ENCODE measurements at regions not wholly inside any gene's neighbourhood (a gene's known extent, or its start where the extent isn't known, plus 50 kb on each side); places are given as distances from the start of the nearest gene placed in this dataset.
"Not testable (repeated sequence)": the region's sequence is repeated elsewhere in the genome, so short reads cannot be mapped to it uniquely, and the experiment has no call there.

DNA sequence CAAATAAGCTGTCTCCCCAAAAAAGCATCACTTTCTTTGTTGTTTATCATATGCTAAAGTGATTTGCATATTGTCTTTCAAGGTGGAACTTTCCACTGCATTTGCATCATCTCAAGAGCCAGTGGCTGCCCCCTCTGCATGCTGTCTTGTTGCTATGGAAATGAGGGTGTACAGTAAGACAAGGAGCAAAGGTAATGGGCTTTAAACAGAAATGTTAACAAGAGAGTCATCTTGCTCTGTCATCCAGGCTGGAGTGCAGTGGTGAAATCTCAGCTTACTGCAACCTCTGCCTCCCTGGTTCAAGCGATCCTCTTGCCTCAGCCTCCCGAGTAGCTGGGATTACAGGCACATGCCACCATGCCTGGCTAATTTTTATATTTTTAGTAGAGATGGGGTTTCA lies 159.2 kb downstream of the ENC1 start:
- H3K4me3 ChIP-seq (ENCODE audit: control insufficient read depth in 1 of 2, extremely low read depth in 1 of 2, low read length in 1 of 2); H3K9me3 Mint-ChIP-seq; H3K27me3 Mint-ChIP-seq; H3K27ac ChIP-seq (ENCODE audit: low read length); POLR2A ChIA-PET; CTCF ChIA-PET; H3K27ac Mint-ChIP-seq; DNase-seq; H3K9me3 ChIP-seq; ATAC-seq (replicated peaks in 1 of 4); H3K36me3 ChIP-seq (ENCODE audit: control insufficient read depth in 2 of 2, extremely low read depth in 1 of 2, insufficient read depth in 1 of 2, low read length in 1 of 2); H3K36me3 Mint-ChIP-seq; H3K4me1 Mint-ChIP-seq; H3K27me3 ChIP-seq (replicated peaks in 1 of 2; ENCODE audit: control insufficient read depth in 2 of 2, extremely low read depth in 1 of 2, insufficient read depth in 2 of 2, low read length in 1 of 2); H3K4me1 ChIP-seq (ENCODE audit: control insufficient read depth in 1 of 2, extremely low read depth in 1 of 2, insufficient read depth in 2 of 2, low read length in 2 of 2); H3K4me3 Mint-ChIP-seq: not testable (repeated sequence)
- WGBS (ENCODE audit: insufficient coverage): no CpG with 5 or more reads among the region's 2 CpGs

DNA sequence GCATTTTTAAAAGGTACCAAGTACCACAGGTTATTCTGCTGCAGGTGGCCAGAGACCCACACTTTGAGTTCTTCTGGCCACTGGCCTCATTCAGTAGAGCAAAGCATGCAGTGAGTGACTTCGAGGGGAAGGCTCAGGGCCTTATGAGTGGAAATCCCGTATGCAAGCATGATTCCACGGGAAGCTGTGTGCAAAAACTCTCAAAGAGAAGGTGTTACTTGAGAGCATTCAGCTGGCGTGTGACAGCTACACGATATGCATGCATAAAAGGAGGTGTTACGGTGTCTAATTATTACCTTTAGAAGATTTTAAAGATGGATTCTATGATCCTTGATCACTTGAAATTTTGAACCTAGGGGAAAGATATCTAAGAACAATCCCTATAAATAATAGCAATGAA lies 160.3 kb downstream of the ENC1 start:
- no peaks in the 10 kb centered on the region for H3K36me3 Mint-ChIP-seq
- Histone ChIP-seq H3K4me1 (ENCODE audit: control insufficient read depth in 1 of 2, extremely low read depth in 1 of 2, insufficient read depth in 2 of 2, low read length in 2 of 2) (no peaks in the 10 kb centered on the region), H3K36me3 (ENCODE audit: control insufficient read depth in 2 of 2, extremely low read depth in 1 of 2, insufficient read depth in 1 of 2, low read length in 1 of 2) (no peaks in the 10 kb centered on the region), H3K9me3 (no peaks in the 10 kb centered on the region), H3K4me3 (ENCODE audit: control insufficient read depth in 1 of 2, extremely low read depth in 1 of 2, low read length in 1 of 2) (no peak overlapping the region), H3K27me3 (replicated peaks in 1 of 2; ENCODE audit: control insufficient read depth in 2 of 2, extremely low read depth in 1 of 2, insufficient read depth in 2 of 2, low read length in 1 of 2) (peaks cover 0 to 6% of the 10 kb centered on the region in 2 experiments), H3K27ac (ENCODE audit: low read length) (no peak overlapping the region)
- H3K4me3 Mint-ChIP-seq: no peak overlapping the region
- ATAC-seq (replicated peaks in 1 of 4) (no peak), DNase-seq (no peak)
- H3K4me1 Mint-ChIP-seq: peaks cover 0 to 2% (median 0%) of the 10 kb centered on the region in 3 donors
- no peaks in the 10 kb centered on the region for H3K9me3 Mint-ChIP-seq
- POLR2A ChIA-PET: no interaction called here
- WGBS (ENCODE audit: insufficient coverage): 78% methylated on average over 3 of the region's 6 CpGs
- CTCF ChIA-PET: no interaction called here
- H3K27ac Mint-ChIP-seq: no peak overlapping the region
- H3K27me3 Mint-ChIP-seq: peaks cover 2 to 3% of the 10 kb centered on the region in 2 donors

DNA sequence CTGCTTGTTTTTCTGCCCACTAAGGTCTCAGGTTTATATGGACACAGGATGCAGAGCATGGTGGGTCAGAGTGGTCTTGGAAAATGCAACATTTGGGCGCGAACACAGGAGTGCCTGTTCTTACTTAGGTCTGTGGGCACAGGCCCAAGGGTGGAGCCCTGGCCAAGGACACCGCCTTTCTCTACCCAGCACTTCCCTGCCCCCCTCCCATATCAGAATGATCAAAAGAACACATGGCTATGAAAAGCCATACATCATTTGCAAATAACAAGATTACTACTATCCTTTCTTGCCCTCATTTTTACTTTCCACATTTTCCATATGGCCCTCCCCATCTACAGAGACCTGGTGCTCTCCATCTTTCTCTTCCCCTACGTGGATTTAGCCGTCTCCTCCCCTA lies 162.2 kb downstream of the ENC1 start:
- ChIA-PET POLR2A (no interaction called here), CTCF (no interaction called here)
- H3K27ac Mint-ChIP-seq: no peak overlapping the region
- no peaks in the 10 kb centered on the region for H3K9me3 Mint-ChIP-seq
- no peak overlapping the region for H3K4me3 Mint-ChIP-seq
- H3K9me3 ChIP-seq: no peaks in the 10 kb centered on the region
- no peak overlapping the region for H3K4me3 ChIP-seq (ENCODE audit: control insufficient read depth in 1 of 2, extremely low read depth in 1 of 2, low read length in 1 of 2)
- no peaks in the 10 kb centered on the region for H3K36me3 Mint-ChIP-seq
- peaks cover 2 to 3% of the 10 kb centered on the region in 2 donors for H3K27me3 Mint-ChIP-seq
- no peaks in the 10 kb centered on the region for H3K4me1 ChIP-seq (ENCODE audit: control insufficient read depth in 1 of 2, extremely low read depth in 1 of 2, insufficient read depth in 2 of 2, low read length in 2 of 2)
- 68% methylated on average over 3 of the region's 5 CpGs for WGBS (ENCODE audit: insufficient coverage)
- ATAC-seq (replicated peaks in 1 of 4): no peak
- H3K36me3 ChIP-seq (ENCODE audit: control insufficient read depth in 2 of 2, extremely low read depth in 1 of 2, insufficient read depth in 1 of 2, low read length in 1 of 2): no peaks in the 10 kb centered on the region
- no peak overlapping the region for H3K27ac ChIP-seq (ENCODE audit: low read length)
- no peak for DNase-seq
- peaks cover 0 to 2% (median 0%) of the 10 kb centered on the region in 3 donors for H3K4me1 Mint-ChIP-seq
- peaks cover 0 to 6% of the 10 kb centered on the region in 2 experiments for H3K27me3 ChIP-seq (replicated peaks in 1 of 2; ENCODE audit: control insufficient read depth in 2 of 2, extremely low read depth in 1 of 2, insufficient read depth in 2 of 2, low read length in 1 of 2)

DNA sequence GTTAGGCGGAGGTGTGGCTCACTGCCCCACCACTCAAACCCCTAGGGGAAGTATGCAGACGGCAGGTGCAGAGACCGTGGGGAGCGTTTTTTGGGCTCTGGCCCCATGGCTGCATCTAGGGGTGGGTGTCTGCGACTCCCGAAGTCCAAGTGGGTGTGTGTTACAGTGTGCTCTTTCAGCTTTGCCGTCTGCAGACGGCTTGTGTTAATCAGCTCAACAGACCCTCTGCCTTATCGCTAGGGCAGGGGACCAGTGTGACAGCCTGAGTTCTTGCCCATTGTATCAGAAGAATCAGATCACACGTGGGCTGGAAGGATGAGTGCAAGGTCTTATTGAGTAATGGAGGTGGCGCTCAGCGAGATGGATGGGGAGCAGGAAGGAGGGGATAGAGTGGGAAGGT lies 162.8 kb downstream of the ENC1 start:
- peaks cover 2 to 3% of the 10 kb centered on the region in 2 donors for H3K27me3 Mint-ChIP-seq
- peaks cover 0 to 6% of the 10 kb centered on the region in 2 experiments for H3K27me3 ChIP-seq (replicated peaks in 1 of 2; ENCODE audit: control insufficient read depth in 2 of 2, extremely low read depth in 1 of 2, insufficient read depth in 2 of 2, low read length in 1 of 2)
- no peaks in the 10 kb centered on the region for H3K4me1 ChIP-seq (ENCODE audit: control insufficient read depth in 1 of 2, extremely low read depth in 1 of 2, insufficient read depth in 2 of 2, low read length in 2 of 2)
- H3K36me3 ChIP-seq (ENCODE audit: control insufficient read depth in 2 of 2, extremely low read depth in 1 of 2, insufficient read depth in 1 of 2, low read length in 1 of 2): no peaks in the 10 kb centered on the region
- peaks cover 0 to 2% (median 0%) of the 10 kb centered on the region in 3 donors for H3K4me1 Mint-ChIP-seq
- ChIA-PET POLR2A (no interaction called here), CTCF (no interaction called here)
- no peak overlapping the region for H3K27ac ChIP-seq (ENCODE audit: low read length)
- H3K27ac Mint-ChIP-seq: no peak overlapping the region
- DNase-seq (no peak), ATAC-seq (replicated peaks in 1 of 4) (no peak)
- no peaks in the 10 kb centered on the region for H3K9me3 Mint-ChIP-seq
- WGBS (ENCODE audit: insufficient coverage): 98% methylated on average over 7 of the region's 12 CpGs
- H3K4me3 Mint-ChIP-seq: no peak overlapping the region
- no peak overlapping the region for H3K4me3 ChIP-seq (ENCODE audit: control insufficient read depth in 1 of 2, extremely low read depth in 1 of 2, low read length in 1 of 2)
- no peaks in the 10 kb centered on the region for H3K9me3 ChIP-seq
- H3K36me3 Mint-ChIP-seq: no peaks in the 10 kb centered on the region

DNA sequence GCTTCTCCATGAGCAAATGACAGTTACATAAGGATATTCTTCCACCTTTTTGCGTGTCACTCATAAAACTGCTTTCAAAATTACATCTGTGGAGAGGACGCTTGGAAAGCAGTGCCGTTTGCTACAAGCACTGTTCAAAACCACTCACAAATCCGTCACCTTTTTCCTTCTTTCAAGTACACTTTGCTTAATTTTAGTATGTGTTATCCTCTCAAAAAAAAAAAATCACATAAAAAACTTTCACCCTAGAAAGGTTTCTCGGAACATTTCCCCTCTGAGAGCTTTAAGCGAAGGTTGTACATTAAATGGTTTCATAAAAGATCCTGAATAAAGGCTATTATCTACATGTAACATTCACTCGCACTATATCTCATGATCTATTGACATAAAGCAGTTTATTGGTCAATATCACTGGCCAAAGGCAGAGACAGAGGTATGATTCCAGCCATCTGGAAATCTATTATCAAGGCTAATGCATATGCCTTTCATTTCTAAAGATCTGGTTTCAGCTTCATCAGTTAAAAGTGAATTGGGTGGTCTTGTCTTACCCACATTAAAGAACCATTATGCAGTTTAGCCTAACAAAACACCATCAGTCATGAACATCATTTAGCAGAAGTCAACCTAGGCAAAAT lies 163.6 kb downstream of the ENC1 start:
- Histone ChIP-seq H3K4me3 (ENCODE audit: control insufficient read depth in 1 of 2, extremely low read depth in 1 of 2, low read length in 1 of 2) (no peak overlapping the region), H3K9me3 (no peaks in the 10 kb centered on the region), H3K36me3 (ENCODE audit: control insufficient read depth in 2 of 2, extremely low read depth in 1 of 2, insufficient read depth in 1 of 2, low read length in 1 of 2) (no peaks in the 10 kb centered on the region), H3K4me1 (ENCODE audit: control insufficient read depth in 1 of 2, extremely low read depth in 1 of 2, insufficient read depth in 2 of 2, low read length in 2 of 2) (no peaks in the 10 kb centered on the region), H3K27ac (ENCODE audit: low read length) (no peak overlapping the region), H3K27me3 (replicated peaks in 1 of 2; ENCODE audit: control insufficient read depth in 2 of 2, extremely low read depth in 1 of 2, insufficient read depth in 2 of 2, low read length in 1 of 2) (peaks cover 0 to 6% of the 10 kb centered on the region in 2 experiments)
- Mint-ChIP-seq H3K4me3 (no peak overlapping the region), H3K27me3 (peaks cover 2 to 3% of the 10 kb centered on the region in 2 donors), H3K9me3 (no peaks in the 10 kb centered on the region), H3K36me3 (no peaks in the 10 kb centered on the region), H3K27ac (no peak overlapping the region), H3K4me1 (peaks cover 0 to 2% (median 0%) of the 10 kb centered on the region in 3 donors)
- ATAC-seq (replicated peaks in 1 of 4): no peak
- WGBS (ENCODE audit: insufficient coverage): 79% methylated on average over 3 of the region's 7 CpGs
- CTCF ChIA-PET: interaction anchor here in 1 of 2 donors (0.6 kb wide), 1 partner anchor 159 kb away, joined by 5 read pairs; no protein-coding TSS in a partner anchor
- DNase-seq: no peak
- POLR2A ChIA-PET: no interaction called here

DNA sequence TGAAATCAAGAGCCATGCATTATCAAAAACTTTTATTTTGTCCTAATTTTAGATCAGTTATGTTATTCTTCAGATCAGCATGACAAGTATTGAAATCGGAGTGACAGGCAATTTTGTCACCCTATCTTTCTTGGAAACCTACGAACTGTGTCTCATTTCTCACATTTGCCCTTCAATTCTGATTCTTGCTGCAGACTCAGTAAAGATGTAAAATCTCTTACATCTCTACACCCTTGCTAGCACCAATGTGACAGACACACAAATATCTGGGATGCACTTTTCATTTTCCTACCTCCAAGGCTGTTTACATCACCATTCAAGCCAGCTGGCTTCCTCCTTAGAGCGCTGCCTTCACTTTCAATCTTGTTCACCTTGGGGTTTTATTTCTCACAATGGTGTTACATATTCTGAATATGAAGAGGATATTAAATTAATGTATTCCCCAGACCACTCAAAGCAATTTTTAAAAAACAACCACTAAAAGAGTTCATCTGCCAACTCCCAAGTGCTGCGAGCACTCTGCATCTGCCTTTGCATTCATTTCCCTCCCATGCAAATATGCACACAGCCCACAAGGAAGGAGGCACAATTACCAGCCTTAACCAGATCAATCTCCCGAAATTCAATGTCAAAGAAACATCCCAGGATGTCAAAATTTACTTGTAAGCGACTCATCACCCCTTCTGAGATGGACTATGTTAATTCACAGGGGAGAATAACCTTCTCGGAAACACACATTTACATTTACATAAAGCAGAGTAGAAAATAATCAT lies 164.3 kb downstream of the ENC1 start:
- Mint-ChIP-seq H3K4me3 (no peak overlapping the region), H3K9me3 (no peaks in the 10 kb centered on the region), H3K27me3 (peaks cover 2 to 3% of the 10 kb centered on the region in 2 donors), H3K27ac (no peak overlapping the region), H3K36me3 (no peaks in the 10 kb centered on the region), H3K4me1 (peaks cover 0 to 2% (median 0%) of the 10 kb centered on the region in 3 donors)
- no peak overlapping the region for H3K27ac ChIP-seq (ENCODE audit: low read length)
- peaks cover 0 to 6% of the 10 kb centered on the region in 2 experiments for H3K27me3 ChIP-seq (replicated peaks in 1 of 2; ENCODE audit: control insufficient read depth in 2 of 2, extremely low read depth in 1 of 2, insufficient read depth in 2 of 2, low read length in 1 of 2)
- no peaks in the 10 kb centered on the region for H3K9me3 ChIP-seq
- H3K4me3 ChIP-seq (ENCODE audit: control insufficient read depth in 1 of 2, extremely low read depth in 1 of 2, low read length in 1 of 2): no peak overlapping the region
- H3K36me3 ChIP-seq (ENCODE audit: control insufficient read depth in 2 of 2, extremely low read depth in 1 of 2, insufficient read depth in 1 of 2, low read length in 1 of 2): no peaks in the 10 kb centered on the region
- CTCF ChIA-PET: no interaction called here
- H3K4me1 ChIP-seq (ENCODE audit: control insufficient read depth in 1 of 2, extremely low read depth in 1 of 2, insufficient read depth in 2 of 2, low read length in 2 of 2): no peaks in the 10 kb centered on the region
- DNase-seq (no peak), ATAC-seq (replicated peaks in 1 of 4) (no peak)
- WGBS (ENCODE audit: insufficient coverage): 40% methylated on average over 3 of the region's 7 CpGs
- POLR2A ChIA-PET: no interaction called here

Measured in T-cell (primary cell).